ENCODE measurements at regions not wholly inside any gene's neighbourhood (a gene's known extent, or its start where the extent isn't known, plus 50 kb on each side); places are given as distances from the start of the nearest gene placed in this dataset.
A peak's percentile ranks its signal among the peaks of the same experiment; 100 is the strongest.

- H2AFZ ChIP-seq (ENCODE audit: low read length) = peak overlapping the region; percentile 26
- H3K27ac ChIP-seq (ENCODE audit: insufficient read depth, low read length) = no peak overlapping the region
- peak in 1 of 2 donors; percentile 8 for DNase-seq (ENCODE audit: low read depth in 2 of 2)
- TF ChIP-seq CTCF (conservative IDR thresholded peaks at IDR 0.05 in 1 of 2, IDR thresholded peaks at IDR 0.05 in 1 of 2; ENCODE audit: low read depth in 1 of 2, low read length in 2 of 2) = no peak
- no peak for TF ChIP-seq EZH2 (IDR thresholded peaks at IDR 0.05; ENCODE audit: low read length, missing control alignments)
- H3K4me2 ChIP-seq (ENCODE audit: extremely low read depth, insufficient read depth, low read length) = no peak overlapping the region
- no peaks in the 10 kb centered on the region for H4K20me1 ChIP-seq (ENCODE audit: control insufficient read depth, extremely low read depth, insufficient read depth, low read length)
- no peaks in the 10 kb centered on the region for H3K4me1 ChIP-seq (ENCODE audit: control insufficient read depth, extremely low read depth, insufficient read depth, low read length)
- no peak overlapping the region for H3K9ac ChIP-seq (ENCODE audit: insufficient read depth, low read length)
- H3K9me3 ChIP-seq (ENCODE audit: control insufficient read depth, insufficient read depth, low read depth, low read length) = no peaks in the 10 kb centered on the region
- no peak overlapping the region for H3K4me3 ChIP-seq (replicated peaks in 1 of 4; ENCODE audit: control extremely low read depth in 1 of 4, insufficient read depth in 1 of 4, low read depth in 3 of 4, low read length in 4 of 4)
- no peaks in the 10 kb centered on the region for H3K27me3 ChIP-seq (ENCODE audit: control insufficient read depth, insufficient read depth, low read length)
- H3K36me3 ChIP-seq (ENCODE audit: control insufficient read depth, insufficient read depth, low read length) = no peaks in the 10 kb centered on the region
- H3K79me2 ChIP-seq (ENCODE audit: control insufficient read depth, insufficient read depth, low read length) = no peaks in the 10 kb centered on the region
Measured at GRCh38 chr4:27178061-27178460, 317.4 kb downstream of the STIM2 start.

- no peak for TF ChIP-seq EZH2 (IDR thresholded peaks at IDR 0.05; ENCODE audit: low read length, missing control alignments)
- TF ChIP-seq CTCF (conservative IDR thresholded peaks at IDR 0.05 in 1 of 2, IDR thresholded peaks at IDR 0.05 in 1 of 2; ENCODE audit: low read depth in 1 of 2, low read length in 2 of 2) = no peak
- H3K4me1 ChIP-seq (ENCODE audit: control insufficient read depth, extremely low read depth, insufficient read depth, low read length) = no peaks in the 10 kb centered on the region
- H3K27ac ChIP-seq (ENCODE audit: insufficient read depth, low read length) = no peak overlapping the region
- no peaks in the 10 kb centered on the region for H4K20me1 ChIP-seq (ENCODE audit: control insufficient read depth, extremely low read depth, insufficient read depth, low read length)
- no peaks in the 10 kb centered on the region for H3K27me3 ChIP-seq (ENCODE audit: control insufficient read depth, insufficient read depth, low read length)
- H3K9ac ChIP-seq (ENCODE audit: insufficient read depth, low read length) = no peak overlapping the region
- no peak for DNase-seq (ENCODE audit: low read depth in 2 of 2)
- H3K79me2 ChIP-seq (ENCODE audit: control insufficient read depth, insufficient read depth, low read length) = no peaks in the 10 kb centered on the region
- H3K36me3 ChIP-seq (ENCODE audit: control insufficient read depth, insufficient read depth, low read length) = no peaks in the 10 kb centered on the region
- H3K4me3 ChIP-seq (replicated peaks in 1 of 4; ENCODE audit: control extremely low read depth in 1 of 4, insufficient read depth in 1 of 4, low read depth in 3 of 4, low read length in 4 of 4) = no peak overlapping the region
- H3K9me3 ChIP-seq (ENCODE audit: control insufficient read depth, insufficient read depth, low read depth, low read length) = no peaks in the 10 kb centered on the region
- no peak overlapping the region for H2AFZ ChIP-seq (ENCODE audit: low read length)
- no peak overlapping the region for H3K4me2 ChIP-seq (ENCODE audit: extremely low read depth, insufficient read depth, low read length)
Measured at GRCh38 chr4:27181693-27182092, 321.1 kb downstream of the STIM2 start.

GRCh38 chr4:27182211-27182610 is 321.6 kb downstream of the STIM2 start:
- TF ChIP-seq EZH2 (IDR thresholded peaks at IDR 0.05; ENCODE audit: low read length, missing control alignments) = no peak
- no peak for TF ChIP-seq CTCF (conservative IDR thresholded peaks at IDR 0.05 in 1 of 2, IDR thresholded peaks at IDR 0.05 in 1 of 2; ENCODE audit: low read depth in 1 of 2, low read length in 2 of 2)
- H2AFZ ChIP-seq (ENCODE audit: low read length) = no peak overlapping the region
- H3K79me2 ChIP-seq (ENCODE audit: control insufficient read depth, insufficient read depth, low read length) = no peaks in the 10 kb centered on the region
- no peak overlapping the region for H3K4me3 ChIP-seq (replicated peaks in 1 of 4; ENCODE audit: control extremely low read depth in 1 of 4, insufficient read depth in 1 of 4, low read depth in 3 of 4, low read length in 4 of 4)
- no peaks in the 10 kb centered on the region for H4K20me1 ChIP-seq (ENCODE audit: control insufficient read depth, extremely low read depth, insufficient read depth, low read length)
- no peak for DNase-seq (ENCODE audit: low read depth in 2 of 2)
- no peak overlapping the region for H3K27ac ChIP-seq (ENCODE audit: insufficient read depth, low read length)
- no peaks in the 10 kb centered on the region for H3K9me3 ChIP-seq (ENCODE audit: control insufficient read depth, insufficient read depth, low read depth, low read length)
- no peaks in the 10 kb centered on the region for H3K27me3 ChIP-seq (ENCODE audit: control insufficient read depth, insufficient read depth, low read length)
- H3K4me2 ChIP-seq (ENCODE audit: extremely low read depth, insufficient read depth, low read length) = no peak overlapping the region
- no peaks in the 10 kb centered on the region for H3K36me3 ChIP-seq (ENCODE audit: control insufficient read depth, insufficient read depth, low read length)
- no peak overlapping the region for H3K9ac ChIP-seq (ENCODE audit: insufficient read depth, low read length)
- no peaks in the 10 kb centered on the region for H3K4me1 ChIP-seq (ENCODE audit: control insufficient read depth, extremely low read depth, insufficient read depth, low read length)

All from fibroblast of lung (primary cell).